ENCODE measurements at regions not wholly inside any gene's neighbourhood (a gene's known extent, or its start where the extent isn't known, plus 50 kb on each side); places are given as distances from the start of the nearest gene placed in this dataset.
"Not testable (repeated sequence)": the region's sequence is repeated elsewhere in the genome, so short reads cannot be mapped to it uniquely, and the experiment has no call there.

GRCh38 chrY:14360748-14361500, 163.4 kb upstream of the NLGN4Y start:
- no peak overlapping the region for H3K9ac ChIP-seq (ENCODE audit: low read depth, low read length)
- no peaks in the 10 kb centered on the region for H3K27me3 ChIP-seq (ENCODE audit: insufficient read depth, low read length)
- peaks cover 6% of the 10 kb centered on the region; the same call in 1 of the 2 replicates for H3K9me3 ChIP-seq (ENCODE audit: insufficient read depth, low read depth, low read length)
- H3K27ac ChIP-seq (ENCODE audit: low read length): no peak overlapping the region
- H3K36me3 ChIP-seq (ENCODE audit: insufficient read depth, low read depth, low read length): no peaks in the 10 kb centered on the region
- peaks cover 20% of the 10 kb centered on the region for H3K4me1 ChIP-seq (ENCODE audit: insufficient read depth, low read length)
- no peak overlapping the region for H3K4me3 ChIP-seq (ENCODE audit: low read length)

DNA sequence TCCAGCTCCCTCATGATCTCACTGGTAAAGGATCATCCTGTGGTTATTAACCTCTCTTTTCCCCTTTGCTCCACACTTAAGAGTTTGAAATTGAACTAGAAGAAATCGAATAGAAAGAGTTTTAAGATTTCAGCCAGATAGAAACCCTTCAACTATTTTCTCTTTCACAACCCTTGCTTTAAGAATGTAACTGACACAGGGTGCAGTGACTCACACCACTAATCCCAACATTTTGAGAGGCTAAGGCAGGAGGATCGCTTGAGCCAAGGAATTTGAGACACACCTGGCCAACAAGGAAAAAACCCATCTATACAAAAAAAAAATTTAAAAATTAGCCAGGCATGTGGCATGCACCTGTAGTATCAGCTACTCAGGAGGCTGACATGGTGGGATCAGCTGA, 150.7 kb upstream of the NLGN4Y start:
- no peak overlapping the region for H3K4me3 ChIP-seq (ENCODE audit: low read length)
- H3K9me3 ChIP-seq (ENCODE audit: insufficient read depth, low read depth, low read length): no peaks in the 10 kb centered on the region
- H3K4me1 ChIP-seq (ENCODE audit: insufficient read depth, low read length): no peaks in the 10 kb centered on the region
- H3K27me3 ChIP-seq (ENCODE audit: insufficient read depth, low read length): no peaks in the 10 kb centered on the region
- no peaks in the 10 kb centered on the region for H3K36me3 ChIP-seq (ENCODE audit: insufficient read depth, low read depth, low read length)
- H3K9ac ChIP-seq (ENCODE audit: low read depth, low read length): no peak overlapping the region
- no peak overlapping the region for H3K27ac ChIP-seq (ENCODE audit: low read length)

GRCh38 chrY:14378217-14378616, 146.1 kb upstream of the NLGN4Y start:
- Histone ChIP-seq H3K4me1 (ENCODE audit: insufficient read depth, low read length) (no peaks in the 10 kb centered on the region), H3K9ac (ENCODE audit: low read depth, low read length) (no peak overlapping the region), H3K36me3 (ENCODE audit: insufficient read depth, low read depth, low read length) (no peaks in the 10 kb centered on the region), H3K4me3 (ENCODE audit: low read length) (no peak overlapping the region), H3K9me3 (ENCODE audit: insufficient read depth, low read depth, low read length) (no peaks in the 10 kb centered on the region), H3K27me3 (ENCODE audit: insufficient read depth, low read length) (no peaks in the 10 kb centered on the region), H3K27ac (ENCODE audit: low read length) (no peak overlapping the region)

GRCh38 chrY:14410549-14411030, 113.7 kb upstream of the NLGN4Y start:
- H3K27ac ChIP-seq (ENCODE audit: low read length); H3K4me3 ChIP-seq (ENCODE audit: low read length); H3K9me3 ChIP-seq (ENCODE audit: insufficient read depth, low read depth, low read length); H3K27me3 ChIP-seq (ENCODE audit: insufficient read depth, low read length); H3K9ac ChIP-seq (ENCODE audit: low read depth, low read length); H3K36me3 ChIP-seq (ENCODE audit: insufficient read depth, low read depth, low read length): not testable (repeated sequence)
- H3K4me1 ChIP-seq (ENCODE audit: insufficient read depth, low read length): peaks cover 13% of the 10 kb centered on the region

- Histone ChIP-seq H3K9ac (ENCODE audit: low read depth, low read length) (no peak overlapping the region), H3K4me1 (ENCODE audit: insufficient read depth, low read length) (peaks cover 13% of the 10 kb centered on the region), H3K27ac (ENCODE audit: low read length) (no peak overlapping the region), H3K36me3 (ENCODE audit: insufficient read depth, low read depth, low read length) (no peaks in the 10 kb centered on the region), H3K27me3 (ENCODE audit: insufficient read depth, low read length) (no peaks in the 10 kb centered on the region), H3K4me3 (ENCODE audit: low read length) (no peak overlapping the region), H3K9me3 (ENCODE audit: insufficient read depth, low read depth, low read length) (no peaks in the 10 kb centered on the region)
Observed at GRCh38 chrY:14411334-14411733, 113.0 kb upstream of the NLGN4Y start.

DNA sequence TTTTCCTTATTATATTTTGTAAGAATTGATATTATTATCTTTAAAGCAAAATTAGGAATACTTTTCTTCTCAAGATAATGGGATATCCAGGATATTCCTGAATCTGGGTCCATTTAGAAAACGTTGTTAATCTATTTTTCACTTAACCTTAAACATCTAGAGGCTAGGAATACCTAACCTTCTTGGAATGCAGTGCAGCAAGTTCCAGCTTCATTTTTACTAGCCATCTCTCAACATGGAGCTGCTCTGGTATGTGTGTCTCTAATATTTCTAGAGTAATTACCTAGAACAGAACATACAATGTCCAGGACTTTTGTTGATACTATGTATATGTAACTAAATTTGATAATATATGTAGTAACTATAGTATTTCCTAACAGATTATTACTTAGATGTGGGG, 87.8 kb upstream of the NLGN4Y start:
- H3K4me1 ChIP-seq (ENCODE audit: insufficient read depth, low read length): no peaks in the 10 kb centered on the region
- H3K27ac ChIP-seq (ENCODE audit: low read length): no peak overlapping the region
- H3K36me3 ChIP-seq (ENCODE audit: insufficient read depth, low read depth, low read length): no peaks in the 10 kb centered on the region
- H3K9ac ChIP-seq (ENCODE audit: low read depth, low read length): no peak overlapping the region
- H3K27me3 ChIP-seq (ENCODE audit: insufficient read depth, low read length): no peaks in the 10 kb centered on the region
- H3K4me3 ChIP-seq (ENCODE audit: low read length): no peak overlapping the region
- H3K9me3 ChIP-seq (ENCODE audit: insufficient read depth, low read depth, low read length): no peaks in the 10 kb centered on the region

- Histone ChIP-seq H3K36me3 (ENCODE audit: insufficient read depth, low read depth, low read length) (no peaks in the 10 kb centered on the region), H3K9me3 (ENCODE audit: insufficient read depth, low read depth, low read length) (no peaks in the 10 kb centered on the region), H3K4me1 (ENCODE audit: insufficient read depth, low read length) (no peaks in the 10 kb centered on the region), H3K9ac (ENCODE audit: low read depth, low read length) (no peak overlapping the region), H3K27me3 (ENCODE audit: insufficient read depth, low read length) (no peaks in the 10 kb centered on the region), H3K4me3 (ENCODE audit: low read length) (no peak overlapping the region), H3K27ac (ENCODE audit: low read length) (no peak overlapping the region)
Observed at GRCh38 chrY:14437626-14438025, 86.7 kb upstream of the NLGN4Y start.

DNA sequence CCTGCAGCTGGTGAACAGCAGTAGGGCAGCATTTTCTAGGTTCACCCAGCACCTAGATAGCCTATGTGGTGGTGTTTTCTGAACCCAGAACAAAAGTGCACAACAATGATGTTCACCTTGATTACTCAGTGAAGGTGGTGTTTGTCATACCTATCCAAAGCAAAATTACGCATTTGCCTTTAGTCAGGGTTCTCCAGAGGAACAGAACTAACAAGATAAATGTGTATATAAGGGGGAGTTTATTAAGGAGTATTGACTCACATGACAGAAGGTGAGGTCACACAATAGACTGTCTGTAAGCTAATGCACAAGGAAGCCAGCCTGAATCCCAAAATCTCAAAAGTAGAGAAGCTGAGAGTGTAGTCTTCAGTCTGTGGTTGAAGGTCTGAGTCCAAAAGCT, 85.9 kb upstream of the NLGN4Y start:
- no peak overlapping the region for H3K27ac ChIP-seq (ENCODE audit: low read length)
- H3K9me3 ChIP-seq (ENCODE audit: insufficient read depth, low read depth, low read length): no peaks in the 10 kb centered on the region
- no peaks in the 10 kb centered on the region for H3K36me3 ChIP-seq (ENCODE audit: insufficient read depth, low read depth, low read length)
- H3K4me3 ChIP-seq (ENCODE audit: low read length): no peak overlapping the region
- H3K9ac ChIP-seq (ENCODE audit: low read depth, low read length): no peak overlapping the region
- no peaks in the 10 kb centered on the region for H3K4me1 ChIP-seq (ENCODE audit: insufficient read depth, low read length)
- H3K27me3 ChIP-seq (ENCODE audit: insufficient read depth, low read length): no peaks in the 10 kb centered on the region

- Histone ChIP-seq H3K36me3 (ENCODE audit: insufficient read depth, low read depth, low read length) (no peaks in the 10 kb centered on the region), H3K4me3 (ENCODE audit: low read length) (no peak overlapping the region), H3K9ac (ENCODE audit: low read depth, low read length) (no peak overlapping the region), H3K27me3 (ENCODE audit: insufficient read depth, low read length) (no peaks in the 10 kb centered on the region), H3K9me3 (ENCODE audit: insufficient read depth, low read depth, low read length) (no peaks in the 10 kb centered on the region), H3K27ac (ENCODE audit: low read length) (no peak overlapping the region), H3K4me1 (ENCODE audit: insufficient read depth, low read length) (no peaks in the 10 kb centered on the region)
Observed at GRCh38 chrY:14444550-14444949, 79.8 kb upstream of the NLGN4Y start.

GRCh38 chrY:14468151-14468683, 56.1 kb upstream of the NLGN4Y start:
- H3K36me3 ChIP-seq (ENCODE audit: insufficient read depth, low read depth, low read length): no peaks in the 10 kb centered on the region
- H3K27me3 ChIP-seq (ENCODE audit: insufficient read depth, low read length): no peaks in the 10 kb centered on the region
- no peaks in the 10 kb centered on the region for H3K9me3 ChIP-seq (ENCODE audit: insufficient read depth, low read depth, low read length)
- no peak overlapping the region for H3K4me3 ChIP-seq (ENCODE audit: low read length)
- no peak overlapping the region for H3K27ac ChIP-seq (ENCODE audit: low read length)
- peaks cover 25% of the 10 kb centered on the region; the same call in 1 of the 2 replicates for H3K4me1 ChIP-seq (ENCODE audit: insufficient read depth, low read length)
- no peak overlapping the region for H3K9ac ChIP-seq (ENCODE audit: low read depth, low read length)

DNA sequence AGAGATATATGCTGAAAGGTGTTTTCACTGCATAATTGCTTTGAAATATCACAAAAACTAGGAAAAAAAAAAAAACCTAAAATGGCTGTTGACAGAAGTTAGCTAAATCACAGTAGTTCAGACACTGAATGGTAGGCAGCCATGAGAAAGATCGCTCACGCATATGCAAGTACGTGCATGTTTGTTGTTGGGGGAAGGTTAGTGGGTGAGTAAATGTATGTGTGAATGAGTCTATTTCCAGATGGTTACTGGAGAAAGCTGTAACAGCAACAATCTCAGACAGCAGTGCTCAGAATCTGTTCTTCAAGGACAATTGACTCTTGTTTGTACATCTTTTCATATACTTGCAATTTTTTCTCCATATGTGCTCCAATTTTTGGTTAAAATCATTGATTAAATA, 51.9 kb upstream of the NLGN4Y start:
- peaks cover 5% of the 10 kb centered on the region for H3K9me3 ChIP-seq (ENCODE audit: insufficient read depth, low read depth, low read length)
- H3K27me3 ChIP-seq (ENCODE audit: insufficient read depth, low read length): no peaks in the 10 kb centered on the region
- H3K4me3 ChIP-seq (ENCODE audit: low read length): no peak overlapping the region
- H3K36me3 ChIP-seq (ENCODE audit: insufficient read depth, low read depth, low read length): no peaks in the 10 kb centered on the region
- peaks cover 9% of the 10 kb centered on the region; the same call in 1 of the 2 replicates for H3K4me1 ChIP-seq (ENCODE audit: insufficient read depth, low read length)
- H3K27ac ChIP-seq (ENCODE audit: low read length): no peak overlapping the region
- H3K9ac ChIP-seq (ENCODE audit: low read depth, low read length): no peak overlapping the region

GRCh38 chrY:14473320-14473719, 51.0 kb upstream of the NLGN4Y start:
- Histone ChIP-seq H3K9ac (ENCODE audit: low read depth, low read length) (no peak overlapping the region), H3K4me1 (ENCODE audit: insufficient read depth, low read length) (peaks cover 1% of the 10 kb centered on the region; the same call in 1 of the 2 replicates), H3K27ac (ENCODE audit: low read length) (no peak overlapping the region), H3K9me3 (ENCODE audit: insufficient read depth, low read depth, low read length) (peaks cover 5% of the 10 kb centered on the region), H3K4me3 (ENCODE audit: low read length) (no peak overlapping the region), H3K27me3 (ENCODE audit: insufficient read depth, low read length) (no peaks in the 10 kb centered on the region), H3K36me3 (ENCODE audit: insufficient read depth, low read depth, low read length) (no peaks in the 10 kb centered on the region)

Measured in iPS-20b (cell line).